NB4 (cell line): ENCODE measurements at regions not wholly inside any gene's neighbourhood (a gene's known extent, or its start where the extent isn't known, plus 50 kb on each side); places are given as distances from the start of the nearest gene placed in this dataset.

Experiments
- MYC ChIP-seq: IDR thresholded peaks from 2 replicates; pipeline ENCODE4 v1.6.1; 2011; ENCODE audit warnings: low read depth, low read length
- POLR2A ChIP-seq: IDR thresholded peaks from 2 replicates; pipeline ENCODE4 v1.6.1; 2011; ENCODE audit warnings: mild to moderate bottlenecking; ENCODE audit not compliant: insufficient read length; ENCODE audit errors: extremely low read depth
- TF ChIP-seq, protein P1 (sequence below): IDR thresholded peaks from one replicate; pipeline ENCODE4 v1.5.1; 2012; ENCODE audit warnings: low read depth, low read length
- TF ChIP-seq, protein P2 (sequence below): IDR thresholded peaks from 2 replicates; pipeline ENCODE4 v1.6.1; 2011; ENCODE audit warnings: low read depth, low read length

DNA sequence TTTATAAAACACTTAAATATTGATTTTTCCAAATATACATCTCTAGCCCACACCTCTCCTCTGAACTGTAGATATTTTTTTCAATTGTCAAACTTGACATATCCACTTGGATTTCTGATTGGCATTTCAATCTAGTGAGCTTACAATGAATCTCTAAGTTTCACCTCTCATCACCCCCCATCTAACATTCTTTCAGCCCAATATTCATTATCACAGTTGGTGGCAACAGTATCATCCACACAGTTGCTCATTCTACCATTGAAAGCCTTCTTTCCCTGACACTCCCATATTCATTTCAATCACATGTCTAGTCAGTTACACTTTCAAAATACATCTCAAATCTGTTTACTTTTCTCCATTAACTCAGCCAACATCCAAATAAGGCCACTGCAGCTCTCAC, 385.2 kb downstream of the PCDH20 start:
- TF ChIP-seq, protein P1, sequence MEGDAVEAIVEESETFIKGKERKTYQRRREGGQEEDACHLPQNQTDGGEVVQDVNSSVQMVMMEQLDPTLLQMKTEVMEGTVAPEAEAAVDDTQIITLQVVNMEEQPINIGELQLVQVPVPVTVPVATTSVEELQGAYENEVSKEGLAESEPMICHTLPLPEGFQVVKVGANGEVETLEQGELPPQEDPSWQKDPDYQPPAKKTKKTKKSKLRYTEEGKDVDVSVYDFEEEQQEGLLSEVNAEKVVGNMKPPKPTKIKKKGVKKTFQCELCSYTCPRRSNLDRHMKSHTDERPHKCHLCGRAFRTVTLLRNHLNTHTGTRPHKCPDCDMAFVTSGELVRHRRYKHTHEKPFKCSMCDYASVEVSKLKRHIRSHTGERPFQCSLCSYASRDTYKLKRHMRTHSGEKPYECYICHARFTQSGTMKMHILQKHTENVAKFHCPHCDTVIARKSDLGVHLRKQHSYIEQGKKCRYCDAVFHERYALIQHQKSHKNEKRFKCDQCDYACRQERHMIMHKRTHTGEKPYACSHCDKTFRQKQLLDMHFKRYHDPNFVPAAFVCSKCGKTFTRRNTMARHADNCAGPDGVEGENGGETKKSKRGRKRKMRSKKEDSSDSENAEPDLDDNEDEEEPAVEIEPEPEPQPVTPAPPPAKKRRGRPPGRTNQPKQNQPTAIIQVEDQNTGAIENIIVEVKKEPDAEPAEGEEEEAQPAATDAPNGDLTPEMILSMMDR, result no peak
- TF ChIP-seq POLR2A (no peak), MYC (no peak)
- TF ChIP-seq, protein P2, sequence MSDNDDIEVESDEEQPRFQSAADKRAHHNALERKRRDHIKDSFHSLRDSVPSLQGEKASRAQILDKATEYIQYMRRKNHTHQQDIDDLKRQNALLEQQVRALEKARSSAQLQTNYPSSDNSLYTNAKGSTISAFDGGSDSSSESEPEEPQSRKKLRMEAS, result no peak
